A673 (cell line): ENCODE measurements at regions not wholly inside any gene's neighbourhood (a gene's known extent, or its start where the extent isn't known, plus 50 kb on each side); places are given as distances from the start of the nearest gene placed in this dataset.

Experiments used
- EZH2 ChIP-seq: fragments of 200-600 bp; sonication (generic); IDR thresholded peaks from 2 replicates; pipeline ENCODE4 v1.6.1; 2017; ENCODE audit warnings: borderline replicate concordance, low read depth, mild to moderate bottlenecking, mixed read lengths, antibody characterized with exemption, low read length; ENCODE audit not compliant: poor library complexity, severe bottlenecking
- TF ChIP-seq, protein P1 (sequence below): fragments of 300-800, 200-600 bp; sonication (generic); conservative IDR thresholded peaks from 2 replicates; pipeline ENCODE4 v1.5.1; 2017; ENCODE audit warnings: low read depth, mild to moderate bottlenecking, antibody characterized with exemption, low read length, moderate library complexity, mixed read lengths

- TF ChIP-seq, protein P1, sequence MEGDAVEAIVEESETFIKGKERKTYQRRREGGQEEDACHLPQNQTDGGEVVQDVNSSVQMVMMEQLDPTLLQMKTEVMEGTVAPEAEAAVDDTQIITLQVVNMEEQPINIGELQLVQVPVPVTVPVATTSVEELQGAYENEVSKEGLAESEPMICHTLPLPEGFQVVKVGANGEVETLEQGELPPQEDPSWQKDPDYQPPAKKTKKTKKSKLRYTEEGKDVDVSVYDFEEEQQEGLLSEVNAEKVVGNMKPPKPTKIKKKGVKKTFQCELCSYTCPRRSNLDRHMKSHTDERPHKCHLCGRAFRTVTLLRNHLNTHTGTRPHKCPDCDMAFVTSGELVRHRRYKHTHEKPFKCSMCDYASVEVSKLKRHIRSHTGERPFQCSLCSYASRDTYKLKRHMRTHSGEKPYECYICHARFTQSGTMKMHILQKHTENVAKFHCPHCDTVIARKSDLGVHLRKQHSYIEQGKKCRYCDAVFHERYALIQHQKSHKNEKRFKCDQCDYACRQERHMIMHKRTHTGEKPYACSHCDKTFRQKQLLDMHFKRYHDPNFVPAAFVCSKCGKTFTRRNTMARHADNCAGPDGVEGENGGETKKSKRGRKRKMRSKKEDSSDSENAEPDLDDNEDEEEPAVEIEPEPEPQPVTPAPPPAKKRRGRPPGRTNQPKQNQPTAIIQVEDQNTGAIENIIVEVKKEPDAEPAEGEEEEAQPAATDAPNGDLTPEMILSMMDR, result no peak
- no peak for TF ChIP-seq EZH2
Observed at GRCh38 chr21:25464275-25464674, 143.0 kb downstream of the MRPL39 start.
